KMS-11 (cell line): ENCODE measurements at regions not wholly inside any gene's neighbourhood (a gene's known extent, or its start where the extent isn't known, plus 50 kb on each side); places are given as distances from the start of the nearest gene placed in this dataset.

ENCODE experiments used
- H2AFZ ChIP-seq: fragments of 200-600 bp; sonication (generic); 2 replicates; pipeline ENCODE4 v1.6.1; 2016; ENCODE audit warnings: antibody characterized with exemption, mixed run types, low read depth
- H3K27ac ChIP-seq: fragments of 200-600 bp; sonication (generic); 2 replicates; pipeline ENCODE4 v1.6.1; 2016; ENCODE audit warnings: mild to moderate bottlenecking, mixed run types
- H3K27me3 ChIP-seq: fragments of 200-600 bp; sonication (generic); 2 replicates; pipeline ENCODE4 v1.6.1; 2017; ENCODE audit warnings: mild to moderate bottlenecking, low read depth, mixed run types, moderate library complexity; ENCODE audit not compliant: insufficient read depth
- H3K36me3 ChIP-seq: fragments of 200-600 bp; sonication (generic); 2 replicates; pipeline ENCODE4 v1.6.1; 2017; ENCODE audit warnings: mild to moderate bottlenecking, mixed run types; ENCODE audit not compliant: insufficient read depth
- H3K4me1 ChIP-seq: fragments of 200-600 bp; sonication (generic); 2 replicates; pipeline ENCODE4 v1.6.1; 2016; ENCODE audit warnings: mild to moderate bottlenecking, low read depth, mixed run types; ENCODE audit not compliant: poor library complexity, severe bottlenecking
- H3K4me2 ChIP-seq: fragments of 200-600 bp; sonication (generic); 2 replicates; pipeline ENCODE4 v1.7.0; 2016; ENCODE audit warnings: mild to moderate bottlenecking, mixed run types
- H3K4me3 ChIP-seq: fragments of 200-600 bp; sonication (generic); IDR thresholded peaks from 2 replicates; pipeline ENCODE4 v1.6.1; 2017; ENCODE audit warnings: low read depth, low read length, mixed read lengths; ENCODE audit not compliant: insufficient read depth
- H3K79me2 ChIP-seq: fragments of 200-600 bp; sonication (generic); 2 replicates; pipeline ENCODE4 v1.6.1; 2016; ENCODE audit warnings: low read depth, mixed run types; ENCODE audit not compliant: insufficient read depth
- H3K9ac ChIP-seq: fragments of 200-600 bp; sonication (generic); 2 replicates; pipeline ENCODE4 v1.6.1; 2016; ENCODE audit warnings: mild to moderate bottlenecking, mixed run types
- H4K20me1 ChIP-seq: fragments of 200-600 bp; sonication (generic); 2 replicates; pipeline ENCODE4 v1.6.1; 2016; ENCODE audit warnings: mild to moderate bottlenecking, mixed run types; ENCODE audit not compliant: insufficient read depth
- CTCF ChIP-seq: fragments of 200-600 bp; sonication (generic); conservative IDR thresholded peaks from 2 replicates; pipeline ENCODE4 v1.6.1; 2017; ENCODE audit warnings: low read depth, mild to moderate bottlenecking, antibody characterized with exemption, low read length, moderate library complexity, mixed read lengths

- Histone ChIP-seq H3K9ac (no peak overlapping the region), H3K27ac (no peak overlapping the region; the same call in 1 of the 2 replicates), H3K27me3 (no peaks in the 10 kb centered on the region), H3K4me3 (no peak overlapping the region), H2AFZ (0 out of 2 replicates have a peak overlapping the region, but pooled peaks have one; percentile 10), H4K20me1 (no peaks in the 10 kb centered on the region), H3K4me2 (peak overlapping the region; percentile 16; the same call in 1 of the 2 replicates), H3K79me2 (no peaks in the 10 kb centered on the region), H3K36me3 (no peaks in the 10 kb centered on the region), H3K4me1 (peaks cover 47% of the 10 kb centered on the region)
- TF ChIP-seq CTCF, result no peak
These were observed 54.2 kb downstream of the S1PR1 start for GRCh38 chr1:101290922-101291561.

- Histone ChIP-seq H3K27ac (no peak overlapping the region), H3K9ac (no peak overlapping the region), H3K79me2 (no peaks in the 10 kb centered on the region), H3K27me3 (no peaks in the 10 kb centered on the region), H4K20me1 (no peaks in the 10 kb centered on the region), H3K4me2 (peak overlapping the region; percentile 16; the same call in 1 of the 2 replicates), H3K36me3 (no peaks in the 10 kb centered on the region), H3K4me1 (peaks cover 47% of the 10 kb centered on the region), H3K4me3 (no peak overlapping the region), H2AFZ (0 out of 2 replicates have a peak overlapping the region, but pooled peaks have one; percentile 10)
- TF ChIP-seq CTCF, result no peak
These were observed 55.0 kb downstream of the S1PR1 start for GRCh38 chr1:101291562-101292380.

- TF ChIP-seq CTCF, result no peak
- H3K4me3 ChIP-seq, result no peak overlapping the region
- no peak overlapping the region for H2AFZ ChIP-seq
- H3K4me2 ChIP-seq, result no peak overlapping the region; the same call in 1 of the 2 replicates
- peaks cover 47% of the 10 kb centered on the region for H3K4me1 ChIP-seq
- H3K9ac ChIP-seq, result no peak overlapping the region
- no peaks in the 10 kb centered on the region for H3K79me2 ChIP-seq
- H3K36me3 ChIP-seq, result no peaks in the 10 kb centered on the region
- no peaks in the 10 kb centered on the region for H3K27me3 ChIP-seq
- H4K20me1 ChIP-seq, result no peaks in the 10 kb centered on the region
- H3K27ac ChIP-seq, result no peak overlapping the region
These were observed 56.7 kb downstream of the S1PR1 start for GRCh38 chr1:101293461-101294051.

- H4K20me1 ChIP-seq, result no peaks in the 10 kb centered on the region
- no peak overlapping the region for H3K9ac ChIP-seq
- H2AFZ ChIP-seq, result no peak overlapping the region
- H3K4me2 ChIP-seq, result no peak overlapping the region
- H3K4me3 ChIP-seq, result no peak overlapping the region
- H3K4me1 ChIP-seq, result peaks cover 40% of the 10 kb centered on the region
- no peaks in the 10 kb centered on the region for H3K79me2 ChIP-seq
- H3K27ac ChIP-seq, result no peak overlapping the region
- no peaks in the 10 kb centered on the region for H3K36me3 ChIP-seq
- no peak for TF ChIP-seq CTCF
- no peaks in the 10 kb centered on the region for H3K27me3 ChIP-seq
These were observed 58.4 kb downstream of the S1PR1 start for GRCh38 chr1:101295209-101295608.
